GM12865 (cell line): ENCODE measurements at regions not wholly inside any gene's neighbourhood (a gene's known extent, or its start where the extent isn't known, plus 50 kb on each side); places are given as distances from the start of the nearest gene placed in this dataset.

ENCODE experiments used
- DNase-seq: peaks from one replicate; pipeline ENCODE4 v3.0.0; 2010; ENCODE audit warnings: low read depth
- H3K4me3 ChIP-seq: 2 replicates; pipeline ENCODE4 v1.5.1; 2011; ENCODE audit warnings: mild to moderate bottlenecking, low read depth, low read length, control low read depth
- CTCF ChIP-seq: IDR thresholded peaks from 2 replicates; pipeline ENCODE4 v1.5.1; 2011; ENCODE audit warnings: low read length, control low read depth, low read depth, inconsistent platforms; ENCODE audit not compliant: insufficient read depth; ENCODE audit errors: missing control alignments

GRCh38 chr7:98703916-98704315 is 86.8 kb downstream of the NPTX2 start:
- no peak for TF ChIP-seq CTCF
- no peak overlapping the region for H3K4me3 ChIP-seq
- peak; percentile 28 for DNase-seq

GRCh38 chr7:98705626-98706025 is 88.5 kb downstream of the NPTX2 start:
- no peak overlapping the region for H3K4me3 ChIP-seq
- no peak for TF ChIP-seq CTCF
- no peak for DNase-seq

GRCh38 chr7:98707076-98707475 is 90.0 kb downstream of the NPTX2 start:
- H3K4me3 ChIP-seq: no peak overlapping the region
- DNase-seq: no peak
- no peak for TF ChIP-seq CTCF

- no peak for TF ChIP-seq CTCF
- no peak for DNase-seq
- no peak overlapping the region for H3K4me3 ChIP-seq
These were observed 94.9 kb downstream of the NPTX2 start for GRCh38 chr7:98711945-98712344.

- no peak overlapping the region for H3K4me3 ChIP-seq
- TF ChIP-seq CTCF: no peak
- no peak for DNase-seq
These were observed 96.2 kb downstream of the NPTX2 start for GRCh38 chr7:98713165-98713810.

GRCh38 chr7:98719396-98719795 is 102.3 kb downstream of the NPTX2 start:
- no peak for DNase-seq
- H3K4me3 ChIP-seq: no peak overlapping the region
- TF ChIP-seq CTCF: no peak

- no peak for TF ChIP-seq CTCF
- DNase-seq: no peak
- H3K4me3 ChIP-seq: no peak overlapping the region
These were observed 105.3 kb downstream of the NPTX2 start for GRCh38 chr7:98722402-98722801.
